ENCODE measurements at regions not wholly inside any gene's neighbourhood (a gene's known extent, or its start where the extent isn't known, plus 50 kb on each side); places are given as distances from the start of the nearest gene placed in this dataset.

GRCh38 chr1:57736940-57737339, 313.1 kb upstream of the DAB1 start:
- H3K27ac Mint-ChIP-seq, result no peak overlapping the region
- no peaks in the 10 kb centered on the region for H3K27me3 Mint-ChIP-seq
- no peak overlapping the region for H3K4me3 Mint-ChIP-seq
- H3K36me3 Mint-ChIP-seq (ENCODE audit: low read depth), result no peaks in the 10 kb centered on the region
- H3K4me1 Mint-ChIP-seq (ENCODE audit: low read depth), result no peaks in the 10 kb centered on the region
- H3K9me3 Mint-ChIP-seq, result no peaks in the 10 kb centered on the region

DNA sequence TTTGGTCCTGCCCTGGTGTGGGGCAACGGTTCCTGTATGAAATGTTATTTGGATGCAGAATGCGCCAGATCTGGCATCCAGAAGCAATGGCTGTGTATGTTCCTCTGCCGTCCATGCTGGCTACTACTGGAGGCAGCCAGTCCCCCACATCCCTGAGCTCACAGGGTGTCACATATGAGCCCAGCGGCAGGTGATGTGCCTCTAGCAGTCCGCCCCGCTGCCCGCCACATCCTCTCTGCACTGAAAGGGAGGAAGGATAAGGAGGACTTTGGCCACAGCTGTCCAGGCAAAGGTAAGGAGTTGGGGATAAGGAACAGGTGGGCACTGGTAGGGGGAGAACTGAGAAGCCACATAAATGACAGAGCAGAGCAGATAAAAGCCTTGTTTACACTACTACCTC, 305.3 kb upstream of the DAB1 start:
- H3K4me1 Mint-ChIP-seq (ENCODE audit: low read depth), result no peaks in the 10 kb centered on the region
- no peak overlapping the region for H3K4me3 Mint-ChIP-seq
- no peak overlapping the region for H3K27ac Mint-ChIP-seq
- no peaks in the 10 kb centered on the region for H3K27me3 Mint-ChIP-seq
- H3K9me3 Mint-ChIP-seq, result no peaks in the 10 kb centered on the region
- H3K36me3 Mint-ChIP-seq (ENCODE audit: low read depth), result no peaks in the 10 kb centered on the region

DNA sequence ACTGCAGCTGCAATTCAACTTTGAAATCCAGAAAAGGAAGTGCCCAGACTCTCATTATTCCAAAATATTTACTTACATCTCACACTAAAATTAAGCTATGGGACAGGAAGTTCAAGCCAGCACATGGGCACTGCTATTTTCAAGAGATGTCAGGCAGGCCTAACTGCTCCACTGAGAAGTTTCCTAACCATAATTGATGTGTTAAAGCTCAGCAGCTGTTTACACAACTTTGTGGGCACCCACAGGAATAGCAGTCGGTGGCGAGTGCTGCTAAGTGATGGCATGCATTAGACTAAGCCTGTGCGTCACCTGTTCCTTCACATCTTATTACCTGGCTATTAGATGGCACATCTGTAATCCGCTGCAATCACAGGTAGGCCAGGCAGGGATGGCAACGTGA, 303.3 kb upstream of the DAB1 start:
- H3K27ac Mint-ChIP-seq, result no peak overlapping the region
- H3K27me3 Mint-ChIP-seq, result no peaks in the 10 kb centered on the region
- no peaks in the 10 kb centered on the region for H3K36me3 Mint-ChIP-seq (ENCODE audit: low read depth)
- no peaks in the 10 kb centered on the region for H3K4me1 Mint-ChIP-seq (ENCODE audit: low read depth)
- H3K9me3 Mint-ChIP-seq, result no peaks in the 10 kb centered on the region
- no peak overlapping the region for H3K4me3 Mint-ChIP-seq

DNA sequence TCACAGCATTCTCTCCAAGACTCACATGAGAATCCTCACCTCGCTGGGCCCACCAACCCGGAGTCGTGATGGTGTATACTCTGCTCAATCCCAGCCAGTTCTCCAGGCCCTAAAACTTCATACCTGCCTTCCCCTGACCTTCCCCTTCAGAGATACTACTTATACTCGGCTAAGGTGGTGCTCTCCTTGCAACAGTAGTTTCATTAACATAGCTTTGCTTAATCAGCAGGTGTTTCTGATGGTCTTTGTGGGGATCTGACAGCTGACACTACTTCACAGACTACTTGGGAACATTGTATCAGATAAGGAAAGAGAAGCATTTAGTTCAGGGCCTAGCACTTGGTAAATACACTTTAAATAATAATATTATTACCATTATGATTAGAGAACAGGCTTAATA, 301.5 kb upstream of the DAB1 start:
- Mint-ChIP-seq H3K36me3 (ENCODE audit: low read depth) (no peaks in the 10 kb centered on the region), H3K4me3 (no peak overlapping the region), H3K27me3 (no peaks in the 10 kb centered on the region), H3K4me1 (ENCODE audit: low read depth) (no peaks in the 10 kb centered on the region), H3K27ac (no peak overlapping the region), H3K9me3 (no peaks in the 10 kb centered on the region)

DNA sequence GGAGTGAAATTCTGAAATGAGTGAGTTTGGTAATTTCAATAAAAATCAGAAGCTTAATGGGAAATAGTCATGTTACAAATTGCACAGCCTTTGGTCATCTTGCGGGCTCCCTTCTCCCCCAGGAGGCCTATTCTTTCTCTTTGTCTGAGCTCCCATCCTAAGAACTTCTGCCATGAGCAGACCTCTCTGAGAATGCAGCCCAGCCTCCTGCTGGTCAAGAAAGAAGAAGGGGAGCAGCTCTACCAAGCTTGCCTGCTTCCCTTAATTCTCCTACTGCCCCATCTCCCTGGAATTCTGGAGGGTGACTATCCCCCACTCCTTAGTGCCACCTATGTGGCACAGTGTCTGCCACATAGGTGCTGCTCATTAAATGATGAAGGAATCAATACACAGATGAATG, 300.7 kb upstream of the DAB1 start:
- Mint-ChIP-seq H3K4me1 (ENCODE audit: low read depth) (no peaks in the 10 kb centered on the region), H3K36me3 (ENCODE audit: low read depth) (no peaks in the 10 kb centered on the region), H3K9me3 (no peaks in the 10 kb centered on the region), H3K27ac (no peak overlapping the region), H3K27me3 (no peaks in the 10 kb centered on the region), H3K4me3 (no peak overlapping the region)

GRCh38 chr1:57722285-57722978, 298.6 kb upstream of the DAB1 start:
- Mint-ChIP-seq H3K4me1 (ENCODE audit: low read depth) (no peaks in the 10 kb centered on the region), H3K36me3 (ENCODE audit: low read depth) (no peaks in the 10 kb centered on the region), H3K27me3 (no peaks in the 10 kb centered on the region), H3K4me3 (no peak overlapping the region), H3K9me3 (no peaks in the 10 kb centered on the region), H3K27ac (no peak overlapping the region)

GRCh38 chr1:57721001-57721400, 297.1 kb upstream of the DAB1 start:
- Mint-ChIP-seq H3K27ac (no peak overlapping the region), H3K4me3 (no peak overlapping the region), H3K36me3 (ENCODE audit: low read depth) (no peaks in the 10 kb centered on the region), H3K4me1 (ENCODE audit: low read depth) (no peaks in the 10 kb centered on the region), H3K9me3 (no peaks in the 10 kb centered on the region), H3K27me3 (no peaks in the 10 kb centered on the region)

DNA sequence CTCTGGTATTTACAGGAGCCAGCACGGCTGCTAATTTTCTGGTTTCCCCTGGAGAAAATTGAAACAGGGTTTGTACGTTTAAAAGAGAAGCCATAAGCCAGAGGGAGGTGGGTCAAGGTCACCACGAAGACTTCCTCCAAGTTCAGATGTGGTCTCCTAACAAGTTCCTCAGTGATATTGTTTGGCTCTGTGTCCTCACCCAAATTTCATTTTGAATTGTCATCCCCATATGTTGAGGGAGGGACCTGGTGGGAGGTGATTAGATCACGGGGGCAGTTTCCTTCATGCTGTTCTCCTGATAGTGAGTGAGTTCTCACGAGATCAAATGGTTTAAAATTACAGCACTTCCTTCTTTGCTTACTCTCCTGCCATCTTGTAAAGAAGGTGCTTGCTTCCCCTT, 295.4 kb upstream of the DAB1 start:
- Mint-ChIP-seq H3K4me3 (no peak overlapping the region), H3K27me3 (no peaks in the 10 kb centered on the region), H3K27ac (no peak overlapping the region), H3K36me3 (ENCODE audit: low read depth) (no peaks in the 10 kb centered on the region), H3K9me3 (no peaks in the 10 kb centered on the region), H3K4me1 (ENCODE audit: low read depth) (no peaks in the 10 kb centered on the region)

- no peaks in the 10 kb centered on the region for H3K36me3 Mint-ChIP-seq (ENCODE audit: low read depth)
- H3K4me3 Mint-ChIP-seq, result no peak overlapping the region
- no peaks in the 10 kb centered on the region for H3K4me1 Mint-ChIP-seq (ENCODE audit: low read depth)
- H3K9me3 Mint-ChIP-seq, result no peaks in the 10 kb centered on the region
- no peak overlapping the region for H3K27ac Mint-ChIP-seq
- H3K27me3 Mint-ChIP-seq, result peaks cover 4% of the 10 kb centered on the region
Measured at GRCh38 chr1:57713501-57713900, 289.6 kb upstream of the DAB1 start.

- H3K27me3 Mint-ChIP-seq, result peaks cover 4% of the 10 kb centered on the region
- no peaks in the 10 kb centered on the region for H3K36me3 Mint-ChIP-seq (ENCODE audit: low read depth)
- H3K4me1 Mint-ChIP-seq (ENCODE audit: low read depth), result no peaks in the 10 kb centered on the region
- no peak overlapping the region for H3K27ac Mint-ChIP-seq
- H3K9me3 Mint-ChIP-seq, result no peaks in the 10 kb centered on the region
- no peak overlapping the region for H3K4me3 Mint-ChIP-seq
Measured at GRCh38 chr1:57712846-57713245, 289.0 kb upstream of the DAB1 start.

- Mint-ChIP-seq H3K27ac (no peak overlapping the region), H3K36me3 (ENCODE audit: low read depth) (no peaks in the 10 kb centered on the region)
Measured at GRCh38 chr1:57711326-57711725, 287.5 kb upstream of the DAB1 start.

GRCh38 chr1:57707631-57708030, 283.8 kb upstream of the DAB1 start:
- Mint-ChIP-seq H3K9me3 (no peaks in the 10 kb centered on the region), H3K27me3 (peaks cover 4% of the 10 kb centered on the region), H3K36me3 (ENCODE audit: low read depth) (no peaks in the 10 kb centered on the region), H3K4me3 (no peak overlapping the region), H3K4me1 (ENCODE audit: low read depth) (no peaks in the 10 kb centered on the region), H3K27ac (no peak overlapping the region)

More at GRCh38 chr1:57711326-57711725, 287.5 kb upstream of the DAB1 start:
- H3K27me3 Mint-ChIP-seq, result peaks cover 4% of the 10 kb centered on the region
- no peak overlapping the region for H3K4me3 Mint-ChIP-seq
- H3K9me3 Mint-ChIP-seq, result no peaks in the 10 kb centered on the region
- H3K4me1 Mint-ChIP-seq (ENCODE audit: low read depth), result no peaks in the 10 kb centered on the region

DNA sequence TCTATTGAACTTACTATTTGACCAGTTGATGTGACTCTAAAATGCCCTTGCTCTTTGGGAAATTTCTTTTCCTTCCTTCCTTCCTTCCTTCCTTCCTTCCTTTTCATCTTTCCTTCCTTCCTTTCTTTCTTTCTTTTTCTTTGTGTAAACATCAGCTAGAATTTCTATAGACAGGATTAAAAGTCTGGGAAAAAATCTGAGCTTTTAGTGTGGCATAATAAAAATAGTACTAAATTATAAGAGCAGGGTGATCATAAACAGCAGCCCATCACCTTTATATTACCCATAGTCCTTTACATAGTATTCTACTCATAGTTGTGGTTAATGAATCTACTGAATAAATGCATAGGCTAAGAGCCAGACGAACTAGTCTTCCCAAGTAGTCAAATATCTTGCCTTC, 281.0 kb upstream of the DAB1 start:
- Mint-ChIP-seq H3K4me3 (no peak overlapping the region), H3K36me3 (ENCODE audit: low read depth) (no peaks in the 10 kb centered on the region), H3K9me3 (peaks cover 2% of the 10 kb centered on the region), H3K27ac (no peak overlapping the region), H3K4me1 (ENCODE audit: low read depth) (no peaks in the 10 kb centered on the region), H3K27me3 (peaks cover 4% of the 10 kb centered on the region)

- Mint-ChIP-seq H3K36me3 (ENCODE audit: low read depth) (no peaks in the 10 kb centered on the region), H3K4me3 (no peak overlapping the region), H3K4me1 (ENCODE audit: low read depth) (no peaks in the 10 kb centered on the region), H3K27me3 (peaks cover under 1% of the 10 kb centered on the region), H3K27ac (no peak overlapping the region), H3K9me3 (peaks cover 3% of the 10 kb centered on the region)
Measured at GRCh38 chr1:57704231-57704630, 280.4 kb upstream of the DAB1 start.

- Mint-ChIP-seq H3K4me1 (ENCODE audit: low read depth) (no peaks in the 10 kb centered on the region), H3K27ac (no peak overlapping the region), H3K36me3 (ENCODE audit: low read depth) (no peaks in the 10 kb centered on the region), H3K27me3 (peaks cover 4% of the 10 kb centered on the region), H3K9me3 (peaks cover 11% of the 10 kb centered on the region), H3K4me3 (no peak overlapping the region)
Measured at GRCh38 chr1:57696904-57697303, 273.0 kb upstream of the DAB1 start.

- Mint-ChIP-seq H3K4me1 (ENCODE audit: low read depth) (no peaks in the 10 kb centered on the region), H3K36me3 (ENCODE audit: low read depth) (no peaks in the 10 kb centered on the region), H3K4me3 (no peak overlapping the region), H3K27me3 (peaks cover 4% of the 10 kb centered on the region), H3K27ac (no peak overlapping the region), H3K9me3 (peaks cover 11% of the 10 kb centered on the region)
Measured at GRCh38 chr1:57696043-57696442, 272.2 kb upstream of the DAB1 start.
